H1 (cell line): ENCODE measurements at regions not wholly inside any gene's neighbourhood (a gene's known extent, or its start where the extent isn't known, plus 50 kb on each side); places are given as distances from the start of the nearest gene placed in this dataset.

Experiments
- CEBPB ChIP-seq: IDR thresholded peaks from 2 replicates; pipeline ENCODE4 v1.6.1; 2012; ENCODE audit warnings: low read depth, low read length
- CHD2 ChIP-seq: IDR thresholded peaks from 2 replicates; pipeline ENCODE4 v1.6.1; 2012; ENCODE audit warnings: low read length, improper control_type of control experiment
- CTCF ChIP-seq, 3 experiments: IDR thresholded peaks; 1 replicate in 2 of 3; 2 replicates in 1 of 3; pipeline versions ENCODE4 v1.5.1 to v1.6.1; 2011; ENCODE audit warnings: low read length in 3 of 3, mild to moderate bottlenecking in 3 of 3, inconsistent platforms in 2 of 3, low read depth in 1 of 3, moderate library complexity in 1 of 3; ENCODE audit not compliant: insufficient read depth in 1 of 3; ENCODE audit errors: control extremely low read depth in 1 of 3
- EP300 ChIP-seq, 2 experiments: IDR thresholded peaks; 1 replicate in 1 of 2; 2 replicates in 1 of 2; pipeline ENCODE4 v1.6.1; 2011 to 2012; ENCODE audit warnings: low read depth in 2 of 2, low read length in 2 of 2, mild to moderate bottlenecking in 2 of 2, borderline replicate concordance in 1 of 2, inconsistent platforms in 1 of 2, moderate library complexity in 1 of 2
- EZH2 ChIP-seq: fragments of 200-600 bp; sonication (generic); IDR thresholded peaks from 2 replicates; pipeline ENCODE4 v1.7.1; 2012; ENCODE audit warnings: low read depth, mild to moderate bottlenecking, moderate library complexity, low read length, inconsistent platforms; ENCODE audit not compliant: severe bottlenecking
- MAFK ChIP-seq: IDR thresholded peaks from 2 replicates; pipeline ENCODE4 v1.6.1; 2012; ENCODE audit warnings: low read depth, mild to moderate bottlenecking, improper control_type of control experiment, low read length
- POLR2A ChIP-seq, 2 experiments: IDR thresholded peaks; 1 replicate in 1 of 2; 2 replicates in 1 of 2; pipeline ENCODE4 v1.6.1; 2011; ENCODE audit warnings: low read depth in 2 of 2, low read length in 2 of 2, mild to moderate bottlenecking in 2 of 2; ENCODE audit errors: control extremely low read depth in 1 of 2
- SP1 ChIP-seq: IDR thresholded peaks from 2 replicates; pipeline ENCODE4 v1.6.1; 2011; ENCODE audit warnings: low read depth, low read length
- TAF1 ChIP-seq: IDR thresholded peaks from 2 replicates; pipeline ENCODE4 v1.6.1; 2011; ENCODE audit warnings: mild to moderate bottlenecking, low read depth, low read length
- TEAD4 ChIP-seq: IDR thresholded peaks from 2 replicates; pipeline ENCODE4 v1.6.1; 2012; ENCODE audit warnings: low read depth, low read length, inconsistent platforms, mixed read lengths

GRCh38 chr3:64303401-64303800, 78.1 kb upstream of the PRICKLE2 start:
- TF ChIP-seq MAFK: no peak
- no peak for TF ChIP-seq TEAD4
- TF ChIP-seq CTCF (IDR thresholded peaks at IDR 0.05; ENCODE audit: control extremely low read depth in 1 of 3, insufficient read depth in 1 of 3, low read depth in 1 of 3, low read length in 3 of 3): no peak
- TF ChIP-seq CHD2: no peak
- no peak for TF ChIP-seq EZH2
- TF ChIP-seq POLR2A (IDR thresholded peaks at IDR 0.05; ENCODE audit: control extremely low read depth in 1 of 2, low read depth in 2 of 2, low read length in 2 of 2): no peak
- TF ChIP-seq EP300 (IDR thresholded peaks at IDR 0.05; ENCODE audit: borderline replicate concordance in 1 of 2, low read depth in 2 of 2, low read length in 2 of 2): no peak
- no peak for TF ChIP-seq TAF1
- no peak for TF ChIP-seq SP1
- TF ChIP-seq CEBPB: no peak
